ENCODE measurements at regions not wholly inside any gene's neighbourhood (a gene's known extent, or its start where the extent isn't known, plus 50 kb on each side); places are given as distances from the start of the nearest gene placed in this dataset.

DNA sequence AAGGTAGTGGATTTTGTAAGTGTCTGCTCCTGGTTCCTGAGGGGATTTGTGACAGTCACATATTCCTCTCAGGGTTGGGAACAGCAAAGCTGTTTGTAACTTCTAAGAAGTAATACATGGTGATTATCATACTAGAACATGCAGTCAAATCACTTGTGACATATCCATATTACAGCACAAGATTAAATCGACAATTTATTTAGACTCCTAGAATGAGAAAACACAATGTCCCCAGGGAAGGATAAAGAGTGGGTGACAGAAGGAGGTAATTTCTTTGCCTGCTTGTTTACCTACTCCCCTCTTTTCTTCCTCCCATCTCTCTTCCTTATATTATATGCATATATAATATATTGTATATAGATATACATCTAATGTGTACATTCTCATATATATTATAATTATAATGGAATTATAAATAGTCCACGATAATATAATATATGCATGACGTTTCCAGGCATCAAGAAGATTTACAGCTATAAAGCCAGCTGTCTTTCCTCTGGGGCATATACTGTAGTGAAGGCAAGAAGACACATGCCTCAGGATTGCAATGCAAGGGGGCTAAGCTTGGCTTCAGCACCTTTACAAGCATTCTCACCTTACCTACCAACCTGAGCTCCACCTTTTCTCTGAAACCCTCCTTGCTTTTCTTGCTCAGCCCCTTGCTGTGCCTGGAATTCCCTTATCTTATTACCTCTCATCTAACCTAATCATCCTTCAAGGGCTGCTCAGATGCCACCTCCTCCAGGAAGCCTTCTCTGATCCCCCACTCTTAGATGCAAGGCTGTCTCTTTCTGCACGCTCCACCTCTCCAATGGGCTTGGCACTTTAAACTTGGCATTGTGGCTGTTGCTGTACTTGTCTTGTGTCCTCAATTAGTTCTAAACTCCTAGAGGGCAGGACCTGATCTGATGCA, 73.1 kb upstream of the PIAS1 start:
- no peak for DNase-seq (ENCODE audit: low read depth in 4 of 4, low spot score in 3 of 4)

DNA sequence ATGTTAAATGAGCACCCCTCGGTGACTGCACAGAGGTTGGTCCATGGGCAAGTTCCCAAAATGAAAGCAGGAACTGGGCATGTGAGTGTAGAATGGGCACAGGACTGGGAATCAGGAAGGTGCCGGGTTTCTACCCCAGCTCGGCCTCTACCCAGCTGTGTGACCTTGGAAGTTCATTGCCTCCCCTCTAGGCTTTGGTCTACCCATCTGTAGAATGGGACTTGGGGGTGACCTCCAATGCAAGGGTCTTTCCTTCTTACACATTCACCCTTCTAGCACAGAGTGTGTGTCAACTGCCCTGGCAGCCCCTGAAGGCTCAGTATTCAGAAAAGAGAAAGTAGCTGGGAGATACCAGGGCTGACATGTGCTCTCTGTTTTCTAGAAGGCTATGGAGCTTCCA, 72.3 kb upstream of the PIAS1 start:
- DNase-seq (ENCODE audit: low read depth in 4 of 4, low spot score in 3 of 4): no peak

DNA sequence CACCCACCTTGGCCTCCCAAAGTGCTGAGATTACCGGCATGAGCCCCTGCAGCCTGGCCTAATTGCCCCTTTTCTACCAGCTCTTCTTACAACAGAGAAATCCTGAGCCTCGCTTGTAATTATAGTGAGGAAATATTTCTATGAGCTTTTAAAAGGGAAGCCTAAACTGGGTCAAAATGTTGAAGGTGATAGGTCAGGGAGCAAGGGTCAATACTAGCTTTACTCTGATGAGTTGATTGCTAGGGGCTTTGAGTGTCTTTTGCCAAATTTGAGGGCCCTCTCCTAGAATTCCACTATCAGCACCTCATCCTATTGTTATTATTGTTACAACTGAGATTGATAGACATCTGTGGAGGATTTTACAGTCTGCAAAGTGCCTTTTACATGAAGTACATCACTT, 62.4 kb upstream of the PIAS1 start:
- DNase-seq (ENCODE audit: low read depth in 4 of 4, low spot score in 3 of 4): no peak

DNA sequence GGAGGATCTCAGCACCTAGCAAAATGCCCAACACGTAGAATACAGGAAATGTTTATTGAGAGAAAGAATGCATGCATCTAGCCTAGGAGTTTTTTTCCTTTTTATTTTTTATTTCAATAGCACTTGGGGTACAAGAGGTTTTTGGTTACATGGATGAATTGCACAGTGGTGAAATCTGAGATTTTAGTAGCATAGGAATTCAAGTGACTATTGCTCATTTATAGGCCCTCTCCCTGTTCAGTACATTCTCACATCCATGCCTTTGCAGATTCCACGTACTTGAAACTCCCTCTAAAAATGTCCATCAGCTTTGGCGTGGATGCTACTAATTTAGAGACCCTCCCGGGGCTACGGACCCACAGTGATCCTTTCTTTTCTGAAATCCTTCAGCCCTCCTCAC, 61.7 kb upstream of the PIAS1 start:
- DNase-seq (ENCODE audit: low read depth in 4 of 4, low spot score in 3 of 4): no peak

DNA sequence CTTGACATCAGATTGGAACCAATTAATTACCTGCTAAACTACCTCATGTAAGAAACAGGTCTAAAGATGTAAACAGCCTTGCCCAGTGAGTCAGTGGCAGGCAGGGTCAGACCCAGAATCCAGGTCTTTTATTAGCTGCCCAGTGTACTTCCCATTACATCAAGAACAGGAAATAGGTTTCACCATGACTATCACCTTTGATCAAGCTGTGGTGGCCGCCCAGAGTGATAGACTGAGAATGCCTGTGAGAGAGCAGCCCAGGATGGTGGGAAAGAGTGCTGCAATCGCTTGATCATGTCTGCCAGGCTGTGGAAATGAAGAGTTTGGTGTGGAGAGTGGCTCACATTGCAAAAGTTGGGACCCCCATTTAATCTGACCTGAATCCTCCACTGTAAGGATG, 61.3 kb upstream of the PIAS1 start:
- no peak for DNase-seq (ENCODE audit: low read depth in 4 of 4, low spot score in 3 of 4)

DNA sequence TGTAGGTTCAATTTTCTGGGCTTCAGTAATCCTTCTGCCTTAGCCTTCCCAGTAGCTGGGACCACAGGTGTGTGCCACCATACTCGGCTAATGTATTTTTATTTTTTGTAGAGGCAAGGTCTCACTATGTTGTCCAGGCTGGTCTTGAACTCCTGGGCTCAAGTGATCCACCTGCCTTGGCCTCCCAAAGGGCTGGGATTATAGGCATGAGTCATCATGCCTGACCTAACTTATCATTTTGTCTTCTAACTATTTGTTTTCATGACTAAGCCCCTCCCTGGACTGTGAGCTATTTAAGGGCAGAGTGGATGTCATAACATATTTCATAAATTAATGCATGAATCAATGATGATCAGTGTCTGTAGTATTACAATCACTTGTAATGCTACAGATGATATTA, 56.1 kb upstream of the PIAS1 start:
- DNase-seq (ENCODE audit: low read depth in 4 of 4, low spot score in 3 of 4): no peak

DNA sequence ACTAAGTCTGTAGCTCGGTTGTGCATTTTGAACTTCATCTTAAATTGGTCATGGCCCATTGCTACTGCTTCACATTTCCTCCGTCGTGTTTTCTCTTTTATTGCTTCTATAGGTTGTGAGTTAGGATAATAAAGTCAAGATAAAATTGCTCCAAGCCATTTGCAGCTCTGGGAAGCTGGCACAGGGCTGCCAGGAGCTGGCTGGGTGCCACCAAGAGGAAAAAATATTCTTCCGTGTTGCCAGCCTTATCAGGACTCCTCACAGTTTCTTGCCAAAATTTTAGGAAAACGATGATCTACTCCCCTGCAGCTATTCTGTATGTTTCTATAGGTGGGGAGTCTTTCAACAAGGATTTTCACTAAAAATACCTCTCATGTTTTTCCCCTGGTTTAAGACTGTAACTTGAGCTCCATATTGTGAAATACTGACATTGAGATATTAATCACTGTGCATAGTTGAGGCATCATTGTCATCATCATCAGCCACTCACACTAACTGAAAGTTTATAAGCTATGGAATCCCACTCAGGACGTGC, 55.4 kb upstream of the PIAS1 start:
- no peak for DNase-seq (ENCODE audit: low read depth in 4 of 4, low spot score in 3 of 4)

DNA sequence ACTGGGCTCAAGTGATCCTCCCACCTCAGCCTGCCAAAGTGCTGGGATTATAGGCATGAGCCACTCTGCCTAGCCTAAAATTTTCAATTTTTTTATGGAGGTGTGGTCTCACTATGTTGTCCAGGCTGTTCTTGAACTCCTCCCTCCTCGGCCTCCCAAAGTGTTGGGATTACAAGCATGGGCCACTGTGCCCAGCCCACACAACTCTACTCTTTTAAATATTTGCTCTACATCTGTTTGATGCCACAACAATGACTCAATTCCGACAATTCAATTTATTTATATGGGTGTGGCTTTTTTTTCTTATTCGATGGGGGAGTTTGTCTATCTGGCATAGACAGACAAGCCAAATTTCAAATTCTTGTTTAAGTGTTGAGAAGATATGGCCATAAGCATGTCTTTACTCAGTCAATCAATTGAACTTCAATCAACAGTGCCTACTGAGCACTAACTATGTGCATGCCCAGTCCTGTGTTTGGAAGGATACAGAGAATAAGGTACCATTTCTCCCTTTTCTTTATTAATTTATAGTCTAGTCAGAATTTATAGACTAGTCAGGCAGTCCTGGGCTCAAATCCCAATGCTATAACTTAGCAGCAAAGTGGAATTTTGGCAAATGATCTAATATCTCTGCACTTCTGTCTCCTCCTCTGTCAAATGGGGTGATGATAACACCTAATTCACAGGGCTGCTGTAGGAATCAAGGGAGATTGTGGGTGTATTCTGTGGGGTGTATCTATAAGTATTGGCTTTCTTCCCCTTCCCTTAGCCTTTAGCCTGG, 54.6 kb upstream of the PIAS1 start:
- DNase-seq (ENCODE audit: low read depth in 4 of 4, low spot score in 3 of 4): no peak

DNA sequence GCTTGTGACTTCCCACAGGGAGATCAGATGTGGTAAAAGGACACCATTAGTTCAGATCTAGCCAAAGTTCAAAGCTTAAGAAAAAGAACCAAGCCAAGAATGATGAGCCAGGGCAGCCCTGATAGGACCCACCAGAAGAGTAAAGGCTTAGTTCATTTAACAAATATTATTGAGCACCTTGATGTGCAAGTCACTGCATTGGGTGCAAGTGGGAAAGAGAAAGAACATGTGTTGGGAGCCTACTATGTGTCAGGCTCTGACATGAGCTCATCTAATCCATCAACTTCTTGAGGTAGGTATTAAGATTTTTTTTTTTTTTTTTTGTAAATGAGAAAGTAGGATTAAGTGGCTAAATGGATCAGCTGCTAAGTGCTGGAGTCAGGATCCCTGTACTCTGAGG, 53.4 kb upstream of the PIAS1 start:
- DNase-seq (ENCODE audit: low read depth in 4 of 4, low spot score in 3 of 4): no peak

DNA sequence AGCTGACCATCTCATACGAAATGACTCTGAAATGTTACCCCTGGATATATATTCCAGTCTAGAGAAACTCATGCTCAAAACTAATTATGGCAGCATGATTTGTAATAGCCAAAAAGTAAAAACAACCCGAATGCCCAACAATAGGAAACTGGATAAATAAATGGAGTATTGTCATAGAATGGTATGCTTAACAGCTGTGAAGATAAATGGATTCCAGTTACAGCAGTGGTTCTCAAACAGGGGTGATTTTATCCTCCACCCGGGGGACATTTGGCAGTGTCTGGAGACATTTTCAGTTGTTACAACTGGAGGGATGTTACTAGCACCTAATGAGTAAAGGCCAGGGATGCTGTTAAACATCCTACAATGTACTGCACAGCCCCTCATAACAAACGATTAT, 52.3 kb upstream of the PIAS1 start:
- DNase-seq (ENCODE audit: low read depth in 4 of 4, low spot score in 3 of 4): no peak

DNA sequence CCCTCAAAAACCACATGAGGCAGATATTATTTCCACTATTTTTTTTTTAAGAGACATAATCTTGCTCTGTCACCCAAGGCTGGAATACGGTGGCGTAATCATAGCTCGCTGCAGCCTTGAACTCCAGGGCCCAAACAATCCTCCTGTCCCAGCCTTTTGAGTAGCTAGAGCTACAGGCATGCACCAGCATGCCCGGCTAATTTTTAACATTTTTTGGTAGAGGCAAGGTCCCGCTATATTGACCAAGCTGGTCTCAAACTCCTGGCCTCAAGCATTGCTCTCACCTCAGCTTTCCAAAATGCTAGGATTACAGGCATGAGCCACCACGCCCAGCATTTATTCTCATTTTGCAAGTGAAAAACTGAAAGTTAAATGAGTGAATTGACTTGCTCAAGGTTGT, 50.8 kb upstream of the PIAS1 start:
- DNase-seq (ENCODE audit: low read depth in 4 of 4, low spot score in 3 of 4): no peak
